ENCODE measurements at regions not wholly inside any gene's neighbourhood (a gene's known extent, or its start where the extent isn't known, plus 50 kb on each side); places are given as distances from the start of the nearest gene placed in this dataset.

DNA sequence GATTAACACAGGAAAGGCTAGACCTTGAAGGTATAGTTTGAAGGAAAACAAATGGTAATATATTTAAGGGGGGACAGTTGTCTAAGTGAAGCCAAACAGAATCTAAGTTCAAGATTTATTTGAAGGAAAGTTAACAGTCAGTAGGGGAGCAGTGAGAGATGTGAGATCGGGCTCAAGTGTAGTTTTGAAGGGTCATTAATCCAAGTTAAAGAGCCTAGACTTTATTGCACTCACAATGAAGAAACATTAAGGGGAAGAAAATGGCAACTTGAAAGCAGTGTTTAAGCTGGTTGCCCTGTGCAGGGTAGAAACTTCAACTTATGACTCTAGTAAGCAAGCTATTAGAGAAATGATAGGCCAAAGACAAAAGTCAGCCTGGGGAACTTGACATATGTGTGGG lies 1952.2 kb downstream of the PCDH7 start:
- DNase-seq (ENCODE audit: low spot score) (no peak), ATAC-seq (ENCODE audit: low FRiP score) (no peak)
- TF ChIP-seq, protein P1, sequence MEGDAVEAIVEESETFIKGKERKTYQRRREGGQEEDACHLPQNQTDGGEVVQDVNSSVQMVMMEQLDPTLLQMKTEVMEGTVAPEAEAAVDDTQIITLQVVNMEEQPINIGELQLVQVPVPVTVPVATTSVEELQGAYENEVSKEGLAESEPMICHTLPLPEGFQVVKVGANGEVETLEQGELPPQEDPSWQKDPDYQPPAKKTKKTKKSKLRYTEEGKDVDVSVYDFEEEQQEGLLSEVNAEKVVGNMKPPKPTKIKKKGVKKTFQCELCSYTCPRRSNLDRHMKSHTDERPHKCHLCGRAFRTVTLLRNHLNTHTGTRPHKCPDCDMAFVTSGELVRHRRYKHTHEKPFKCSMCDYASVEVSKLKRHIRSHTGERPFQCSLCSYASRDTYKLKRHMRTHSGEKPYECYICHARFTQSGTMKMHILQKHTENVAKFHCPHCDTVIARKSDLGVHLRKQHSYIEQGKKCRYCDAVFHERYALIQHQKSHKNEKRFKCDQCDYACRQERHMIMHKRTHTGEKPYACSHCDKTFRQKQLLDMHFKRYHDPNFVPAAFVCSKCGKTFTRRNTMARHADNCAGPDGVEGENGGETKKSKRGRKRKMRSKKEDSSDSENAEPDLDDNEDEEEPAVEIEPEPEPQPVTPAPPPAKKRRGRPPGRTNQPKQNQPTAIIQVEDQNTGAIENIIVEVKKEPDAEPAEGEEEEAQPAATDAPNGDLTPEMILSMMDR (IDR thresholded peaks at IDR 0.05): no peak

- DNase-seq (ENCODE audit: low spot score) (no peak), ATAC-seq (ENCODE audit: low FRiP score) (no peak)
- TF ChIP-seq, protein P1 (IDR thresholded peaks at IDR 0.05): no peak
These were observed 1960.8 kb downstream of the PCDH7 start for GRCh38 chr4:32680946-32681345.

DNA sequence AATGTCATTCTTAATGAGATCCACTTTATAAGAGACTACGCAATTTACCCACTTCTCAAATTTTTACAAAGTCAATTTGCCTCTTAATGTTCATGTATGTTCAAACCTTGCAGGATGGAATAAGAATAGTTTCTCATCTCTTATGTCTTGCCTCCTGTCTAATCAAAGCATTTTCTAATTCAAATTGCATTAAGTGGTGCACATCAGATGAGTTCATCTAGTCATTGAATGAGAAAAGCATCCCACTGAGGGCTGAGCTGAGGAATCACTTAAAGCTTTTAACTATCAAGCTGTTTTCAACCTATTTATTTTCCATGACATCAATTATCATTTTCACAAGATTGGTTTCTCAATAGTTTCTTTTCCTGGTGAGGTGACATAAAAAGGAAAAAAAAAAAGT lies 1964.0 kb downstream of the PCDH7 start:
- TF ChIP-seq, protein P1 (IDR thresholded peaks at IDR 0.05): no peak
- no peak for ATAC-seq (ENCODE audit: low FRiP score)
- no peak for DNase-seq (ENCODE audit: low spot score)

DNA sequence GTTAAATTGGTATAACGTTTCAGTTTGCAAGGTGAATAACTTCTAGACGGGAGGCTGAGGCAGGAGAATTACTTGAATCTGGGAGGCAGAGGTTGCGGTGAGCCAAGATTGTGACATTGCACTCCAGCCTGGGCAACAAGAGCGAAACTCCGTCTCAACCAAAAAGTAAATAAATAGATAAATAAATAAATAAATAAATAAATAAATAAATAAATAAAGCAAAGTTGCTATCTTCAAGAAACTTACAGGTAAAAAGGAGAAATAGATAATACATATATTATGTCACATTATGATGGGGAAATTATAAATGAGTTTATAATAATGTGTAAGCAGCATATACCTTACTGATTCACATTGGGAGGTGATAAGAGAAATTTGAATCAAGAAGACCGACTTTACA lies 1966.0 kb downstream of the PCDH7 start:
- ATAC-seq (ENCODE audit: low FRiP score) (no peak), DNase-seq (ENCODE audit: low spot score) (no peak)
- TF ChIP-seq, protein P1 (IDR thresholded peaks at IDR 0.05): no peak

GRCh38 chr4:32689518-32689917 lies 1969.3 kb downstream of the PCDH7 start:
- ATAC-seq (ENCODE audit: low FRiP score): no peak

DNA sequence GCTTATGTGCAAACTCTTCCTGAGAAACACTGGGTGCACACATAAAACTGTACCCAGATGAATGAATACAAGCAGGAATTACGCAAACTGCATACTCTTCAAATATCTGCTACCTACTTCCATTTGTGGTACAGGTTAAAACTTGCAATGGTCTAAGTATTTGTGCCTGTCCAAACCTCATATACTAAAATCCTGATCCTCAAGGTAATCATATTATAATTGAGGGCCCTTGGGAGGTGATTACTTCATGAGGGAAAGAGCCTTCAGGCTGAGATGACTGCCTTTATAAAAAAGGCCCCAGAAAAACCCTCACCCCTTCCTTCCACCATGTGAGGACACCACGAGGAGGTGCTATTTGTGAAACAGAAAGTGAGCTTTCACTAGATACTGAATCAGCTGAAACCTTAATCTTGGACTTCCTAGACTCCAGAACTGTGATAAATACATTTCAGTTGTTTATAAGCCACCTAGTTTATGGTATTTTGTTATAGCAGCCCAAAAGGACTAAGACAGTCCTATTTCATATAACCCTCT lies 1977.2 kb downstream of the PCDH7 start:
- ATAC-seq (ENCODE audit: low FRiP score) (no peak), DNase-seq (ENCODE audit: low spot score) (no peak)
- TF ChIP-seq, protein P1 (IDR thresholded peaks at IDR 0.05): no peak

More at GRCh38 chr4:32689518-32689917, 1969.3 kb downstream of the PCDH7 start:
- DNase-seq (ENCODE audit: low spot score): no peak
- TF ChIP-seq, protein P1 (IDR thresholded peaks at IDR 0.05): no peak

DNA sequence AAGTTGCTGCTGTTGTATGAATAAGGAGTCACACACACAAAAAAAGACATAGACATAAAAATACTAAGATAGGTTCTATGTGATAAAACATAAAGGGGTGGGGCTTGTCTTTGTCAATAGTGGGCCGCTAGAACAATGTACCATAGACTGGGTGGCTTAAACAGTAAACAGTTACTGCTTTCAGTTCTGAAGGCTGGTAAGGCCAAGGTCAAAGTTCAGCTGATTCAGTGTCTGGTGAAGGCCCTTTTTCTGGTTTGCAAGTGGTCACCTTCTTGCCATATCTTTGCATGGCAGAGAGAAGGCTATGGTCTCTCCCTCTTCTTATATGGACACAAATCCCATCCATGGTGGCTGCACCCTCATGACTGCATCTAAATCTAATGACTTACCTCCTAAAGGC lies 1980.7 kb downstream of the PCDH7 start:
- TF ChIP-seq, protein P1 (IDR thresholded peaks at IDR 0.05): no peak
- no peak for DNase-seq (ENCODE audit: low spot score)
- no peak for ATAC-seq (ENCODE audit: low FRiP score)

All from omental fat pad (tissue), 3 donors.